Activated CD4-positive, alpha-beta T cell treated with anti-CD3 and anti-CD28 coated beads, Interleukin-2, amount 10 ng/mL, durations not matched to agents 24 days and 14 days (primary cell): ENCODE measurements at regions not wholly inside any gene's neighbourhood (a gene's known extent, or its start where the extent isn't known, plus 50 kb on each side); places are given as distances from the start of the nearest gene placed in this dataset.

Experiments
- DNase-seq: peaks from one replicate; pipeline ENCODE4 v3.0.0; 2022
- H3K27ac Mint-ChIP-seq: one replicate; pipeline ENCODE4 v1.8.0; 2022; ENCODE audit warnings: mild to moderate bottlenecking, mixed read lengths
- H3K27me3 Mint-ChIP-seq: one replicate; pipeline ENCODE4 v1.8.0; 2022; ENCODE audit warnings: mixed read lengths
- H3K36me3 Mint-ChIP-seq: one replicate; pipeline ENCODE4 v1.8.0; 2022; ENCODE audit warnings: low read depth, mild to moderate bottlenecking, mixed read lengths
- H3K4me1 Mint-ChIP-seq: one replicate; pipeline ENCODE4 v1.8.0; 2021; ENCODE audit warnings: mixed read lengths
- H3K4me3 Mint-ChIP-seq: one replicate; pipeline ENCODE4 v1.8.0; 2022; ENCODE audit warnings: mild to moderate bottlenecking, moderate library complexity, mixed read lengths
- H3K9me3 Mint-ChIP-seq: one replicate; pipeline ENCODE4 v1.8.0; 2021; ENCODE audit warnings: mixed read lengths
- intact Hi-C: fragments of 100-400 bp; cut with micrococcal nuclease; formaldehyde crosslinking; loops from one replicate; pipeline ENCODE4 v1.15.1; 2023

DNA sequence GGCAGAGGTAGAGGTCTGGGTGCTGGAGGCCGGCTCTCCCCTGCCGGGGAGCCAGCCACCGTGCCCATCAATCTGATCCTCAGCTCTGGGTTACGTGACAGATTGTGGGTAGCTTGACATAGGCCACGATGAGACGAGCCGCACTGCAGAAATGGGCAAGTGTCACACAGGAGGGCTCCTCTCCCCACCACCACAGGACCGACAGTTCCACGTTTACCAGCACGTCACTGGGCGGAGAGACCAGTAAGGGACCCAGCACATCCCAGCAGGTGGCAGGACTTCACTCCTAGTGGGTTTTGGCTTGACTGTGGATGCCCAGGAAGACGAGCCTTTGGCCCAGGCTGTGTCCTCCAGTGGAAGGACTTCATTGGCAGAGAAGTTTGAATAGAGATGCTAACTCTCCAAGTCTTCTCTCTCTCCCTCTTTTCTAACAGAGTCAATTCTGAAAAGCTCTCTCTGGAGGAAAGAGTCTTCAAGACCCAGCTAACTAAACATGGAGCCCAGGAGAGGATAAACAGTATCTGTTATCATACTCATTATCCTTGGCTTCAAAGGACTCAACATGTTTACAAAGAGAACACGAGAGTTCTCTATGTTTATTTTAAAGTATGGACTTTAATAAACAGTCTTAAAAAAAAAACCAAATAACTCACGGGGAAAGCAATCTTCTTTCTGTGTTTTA, 129.3 kb upstream of the JCAD start:
- intact Hi-C loops, result no loop called here
- Mint-ChIP-seq H3K36me3 (no peaks in the 10 kb centered on the region), H3K9me3 (no peaks in the 10 kb centered on the region), H3K4me1 (peaks cover 6% of the 10 kb centered on the region), H3K4me3 (no peak overlapping the region), H3K27ac (no peak overlapping the region), H3K27me3 (peaks cover 9% of the 10 kb centered on the region)
- DNase-seq, result no peak

DNA sequence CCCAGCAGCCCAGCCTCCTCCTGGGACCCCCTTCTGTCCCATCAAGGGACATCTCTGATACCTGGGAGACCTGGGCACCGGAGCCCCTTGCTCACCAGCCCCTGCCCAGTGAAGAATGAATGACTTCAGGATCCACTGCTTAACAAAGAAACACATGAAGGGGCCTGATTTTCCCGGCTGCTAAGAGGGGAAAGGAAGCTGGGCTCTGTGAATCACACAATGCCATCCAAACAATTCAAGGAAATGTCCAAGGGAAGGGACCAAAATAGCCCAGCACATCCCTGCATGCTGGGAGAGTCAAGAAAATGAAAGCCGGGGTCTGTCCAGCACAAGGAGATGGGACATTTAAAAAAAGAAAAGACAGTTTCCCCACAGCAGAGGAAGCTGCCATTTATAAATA, 128.7 kb upstream of the JCAD start:
- no peaks in the 10 kb centered on the region for H3K9me3 Mint-ChIP-seq
- no peak for DNase-seq
- H3K4me1 Mint-ChIP-seq, result peaks cover 3% of the 10 kb centered on the region
- peaks cover 9% of the 10 kb centered on the region for H3K27me3 Mint-ChIP-seq
- H3K36me3 Mint-ChIP-seq, result no peaks in the 10 kb centered on the region
- no peak overlapping the region for H3K27ac Mint-ChIP-seq
- intact Hi-C loops, result no loop called here
- no peak overlapping the region for H3K4me3 Mint-ChIP-seq

DNA sequence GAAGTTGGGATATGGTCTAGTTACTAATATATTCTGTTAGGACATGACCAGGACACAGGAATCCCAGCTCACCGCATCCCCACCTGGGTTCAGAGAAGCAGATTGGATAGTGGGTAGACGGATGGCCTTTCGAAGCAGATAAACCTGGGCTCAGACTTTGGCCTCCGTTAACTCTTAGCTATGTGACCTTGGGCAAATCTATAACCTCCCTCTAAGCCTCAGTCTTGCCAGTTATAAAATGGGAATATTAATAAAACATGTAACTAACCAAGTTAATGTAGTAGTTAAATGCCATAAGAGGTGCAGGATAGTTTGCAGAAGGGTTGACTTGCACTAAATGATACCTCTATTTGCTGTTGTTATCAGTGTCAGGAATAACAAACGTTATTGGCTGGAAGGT, 127.6 kb upstream of the JCAD start:
- H3K36me3 Mint-ChIP-seq, result no peaks in the 10 kb centered on the region
- no peaks in the 10 kb centered on the region for H3K9me3 Mint-ChIP-seq
- no peak overlapping the region for H3K4me3 Mint-ChIP-seq
- no peak overlapping the region for H3K27ac Mint-ChIP-seq
- no peaks in the 10 kb centered on the region for H3K4me1 Mint-ChIP-seq
- H3K27me3 Mint-ChIP-seq, result peaks cover 6% of the 10 kb centered on the region
- no peak for DNase-seq
- intact Hi-C loops, result no loop called here

DNA sequence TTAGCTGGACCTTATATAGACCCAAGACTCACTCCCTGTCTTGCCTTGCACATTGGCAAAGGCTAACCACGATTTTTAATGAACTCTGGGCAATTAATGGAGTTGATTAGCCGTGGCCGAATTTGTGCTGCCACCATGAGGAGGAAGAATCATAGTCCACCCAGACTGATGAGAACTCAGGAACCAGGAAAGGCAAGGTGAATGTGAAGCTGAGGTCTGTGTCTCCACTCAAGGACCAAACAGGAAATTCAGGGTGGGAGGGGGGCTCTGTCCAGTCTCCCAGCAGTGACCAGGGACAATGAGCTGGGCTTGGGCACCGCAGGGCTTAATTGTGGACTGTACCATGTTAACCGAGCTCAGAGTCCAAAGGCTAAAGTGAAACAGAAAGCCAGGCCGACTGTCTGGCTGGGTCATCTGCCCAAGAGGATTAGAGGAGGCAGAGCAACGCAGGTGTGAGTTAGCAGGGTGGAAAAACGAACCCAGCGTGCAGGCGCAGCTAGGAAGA, 127.0 kb upstream of the JCAD start:
- no peaks in the 10 kb centered on the region for H3K36me3 Mint-ChIP-seq
- no peaks in the 10 kb centered on the region for H3K4me1 Mint-ChIP-seq
- no peaks in the 10 kb centered on the region for H3K9me3 Mint-ChIP-seq
- H3K27ac Mint-ChIP-seq, result no peak overlapping the region
- H3K27me3 Mint-ChIP-seq, result peaks cover 6% of the 10 kb centered on the region
- no peak overlapping the region for H3K4me3 Mint-ChIP-seq
- DNase-seq, result no peak
- intact Hi-C loops, result no loop called here

DNA sequence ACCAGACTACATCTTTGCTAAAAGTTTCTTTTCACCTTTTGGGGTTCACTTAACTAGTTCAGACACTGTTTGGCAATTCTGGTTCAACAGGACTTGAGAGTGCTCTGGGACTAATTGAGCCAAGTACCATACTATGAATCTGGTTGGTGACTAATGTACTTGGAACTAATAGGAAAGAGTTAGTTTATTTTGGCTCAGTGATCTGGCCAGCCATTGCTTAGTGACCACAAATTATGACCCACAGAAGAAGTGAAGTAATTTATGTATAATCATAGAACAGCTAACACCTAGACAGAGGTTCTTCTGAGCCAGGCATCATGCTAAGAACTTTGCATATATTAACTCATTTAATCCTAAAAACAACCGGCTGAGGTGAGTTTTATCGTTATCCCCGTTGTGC, 126.5 kb upstream of the JCAD start:
- intact Hi-C loops, result no loop called here
- no peak for DNase-seq

DNA sequence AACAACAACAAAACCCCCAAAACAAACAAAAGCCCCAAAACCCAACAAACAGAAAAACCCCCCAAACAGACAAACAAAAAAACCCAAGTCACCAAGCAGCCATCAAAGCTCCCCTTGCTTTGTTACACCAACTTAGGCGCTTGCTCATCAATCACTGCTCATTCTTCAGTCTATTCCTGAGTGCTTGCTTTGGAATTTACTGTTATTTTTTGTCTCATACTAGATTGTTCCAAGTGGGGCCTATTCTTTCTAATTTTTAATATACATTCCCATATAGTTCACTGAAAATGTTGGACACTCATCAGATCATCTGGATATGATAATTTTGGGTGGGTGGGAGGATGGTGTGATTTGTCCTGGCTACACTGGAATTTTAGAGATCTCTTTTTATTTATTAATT, 126.0 kb upstream of the JCAD start:
- no peaks in the 10 kb centered on the region for H3K36me3 Mint-ChIP-seq
- no peaks in the 10 kb centered on the region for H3K4me1 Mint-ChIP-seq
- H3K27ac Mint-ChIP-seq, result no peak overlapping the region
- H3K27me3 Mint-ChIP-seq, result peaks cover 6% of the 10 kb centered on the region
- no peak for DNase-seq
- H3K4me3 Mint-ChIP-seq, result no peak overlapping the region
- intact Hi-C loops, result no loop called here
- H3K9me3 Mint-ChIP-seq, result no peaks in the 10 kb centered on the region

More for the DNA sequence above, 126.5 kb upstream of the JCAD start:
- Mint-ChIP-seq H3K9me3 (no peaks in the 10 kb centered on the region), H3K36me3 (no peaks in the 10 kb centered on the region), H3K4me3 (no peak overlapping the region), H3K27me3 (peaks cover 6% of the 10 kb centered on the region), H3K4me1 (no peaks in the 10 kb centered on the region), H3K27ac (no peak overlapping the region)

DNA sequence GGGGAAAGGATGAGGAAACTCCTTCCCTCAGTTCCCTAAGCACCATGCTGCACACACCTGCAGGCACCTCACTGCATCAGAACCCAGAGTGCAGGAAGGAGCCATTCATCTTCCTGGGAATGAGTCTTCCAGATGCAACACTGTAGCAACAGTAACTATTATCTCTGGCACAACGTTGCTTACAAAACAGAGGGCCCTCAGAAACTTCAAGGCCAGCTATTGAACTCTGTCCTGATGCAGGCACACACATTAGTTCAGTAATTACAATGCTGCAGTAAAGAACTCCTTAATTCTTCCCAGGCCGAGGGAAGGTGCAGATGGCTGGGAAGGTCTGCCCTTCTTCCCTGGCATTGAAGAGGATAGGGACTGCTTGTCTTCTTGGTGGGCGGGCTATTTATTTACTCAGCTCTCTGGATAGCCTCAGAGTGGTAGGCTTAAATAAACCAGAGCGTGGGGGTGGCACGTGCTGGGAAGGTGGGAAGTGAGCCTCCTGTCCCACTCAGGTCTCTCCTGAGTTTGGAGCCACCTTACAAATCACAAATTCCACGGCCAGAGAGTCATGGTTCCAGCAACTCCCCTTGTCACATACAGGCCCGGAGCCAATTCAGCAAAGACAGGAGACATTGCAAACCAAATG, 125.1 kb upstream of the JCAD start:
- no peak overlapping the region for H3K4me3 Mint-ChIP-seq

DNA sequence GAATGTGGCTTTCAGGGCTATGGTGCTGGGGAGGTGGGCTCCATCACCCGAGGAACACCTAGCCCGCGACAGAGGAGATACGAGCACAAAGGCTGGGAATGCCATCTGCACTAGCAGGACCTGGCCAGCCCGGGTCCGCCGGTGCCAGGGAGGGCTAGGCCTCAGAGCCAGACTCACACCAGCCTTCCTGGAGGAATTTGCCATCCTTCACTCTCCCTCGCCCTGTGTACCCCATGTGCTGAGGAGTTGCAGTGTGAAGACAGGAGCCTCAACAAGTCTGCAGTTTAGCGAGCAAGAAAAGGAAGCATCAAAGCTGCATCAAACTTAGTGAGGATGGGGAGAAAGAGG, 123.6 kb upstream of the JCAD start:
- no peak overlapping the region for H3K27ac Mint-ChIP-seq
- no peak overlapping the region for H3K4me3 Mint-ChIP-seq

More for the DNA sequence above, 125.1 kb upstream of the JCAD start:
- no peaks in the 10 kb centered on the region for H3K9me3 Mint-ChIP-seq
- H3K27me3 Mint-ChIP-seq, result peaks cover 10% of the 10 kb centered on the region
- no peak overlapping the region for H3K27ac Mint-ChIP-seq
- no peak for DNase-seq
- H3K36me3 Mint-ChIP-seq, result no peaks in the 10 kb centered on the region
- intact Hi-C loops, result no loop called here
- no peaks in the 10 kb centered on the region for H3K4me1 Mint-ChIP-seq

DNA sequence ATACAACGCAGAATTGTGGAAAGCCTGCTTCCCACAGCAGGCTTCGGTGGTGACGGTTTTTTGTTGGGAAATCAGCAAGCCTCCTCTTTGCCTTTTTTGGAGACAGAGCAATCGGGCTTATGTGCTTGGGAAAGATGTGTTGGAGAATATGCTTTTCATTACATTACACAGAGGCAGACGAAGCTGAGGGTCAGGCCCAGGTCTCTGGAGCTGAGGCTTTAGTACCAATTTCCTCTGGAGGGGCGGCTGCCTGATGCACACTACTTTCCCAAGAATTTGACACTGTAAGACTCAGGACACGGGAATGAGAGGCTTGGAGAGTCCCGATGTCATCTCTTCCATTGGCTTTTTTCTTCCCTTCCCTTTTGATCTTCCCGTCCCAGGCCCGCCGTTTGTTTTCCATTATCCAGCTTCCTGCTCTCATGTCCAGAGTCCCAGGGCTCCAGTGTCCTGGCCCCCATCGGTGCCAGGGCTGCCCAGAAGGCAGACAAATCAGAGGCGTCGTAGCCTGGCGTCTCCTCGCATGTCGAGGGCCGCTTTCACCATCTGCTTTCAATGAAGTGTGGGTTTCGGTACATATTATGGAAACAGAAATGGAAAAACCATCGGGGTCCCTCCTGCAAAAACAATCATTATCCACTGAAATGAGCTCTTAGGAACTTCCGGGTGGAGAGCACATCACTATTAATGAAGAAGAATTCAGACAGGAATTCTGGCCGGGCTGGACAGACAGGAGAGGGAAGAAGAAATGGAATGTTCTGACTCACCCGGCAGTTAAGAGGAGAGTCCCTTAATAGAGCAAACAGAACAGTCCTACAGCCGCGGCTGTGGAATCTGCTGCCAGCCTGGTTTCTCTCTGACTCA, 123.0 kb upstream of the JCAD start:
- Mint-ChIP-seq H3K36me3 (no peaks in the 10 kb centered on the region), H3K4me3 (no peak overlapping the region), H3K9me3 (no peaks in the 10 kb centered on the region), H3K27ac (no peak overlapping the region), H3K27me3 (peaks cover 14% of the 10 kb centered on the region), H3K4me1 (no peaks in the 10 kb centered on the region)
- no peak for DNase-seq
- intact Hi-C loops, result no loop called here

More for the DNA sequence above, 123.6 kb upstream of the JCAD start:
- H3K36me3 Mint-ChIP-seq, result no peaks in the 10 kb centered on the region
- DNase-seq, result no peak
- peaks cover 14% of the 10 kb centered on the region for H3K27me3 Mint-ChIP-seq
- no peaks in the 10 kb centered on the region for H3K4me1 Mint-ChIP-seq
- H3K9me3 Mint-ChIP-seq, result no peaks in the 10 kb centered on the region
- intact Hi-C loops, result no loop called here

DNA sequence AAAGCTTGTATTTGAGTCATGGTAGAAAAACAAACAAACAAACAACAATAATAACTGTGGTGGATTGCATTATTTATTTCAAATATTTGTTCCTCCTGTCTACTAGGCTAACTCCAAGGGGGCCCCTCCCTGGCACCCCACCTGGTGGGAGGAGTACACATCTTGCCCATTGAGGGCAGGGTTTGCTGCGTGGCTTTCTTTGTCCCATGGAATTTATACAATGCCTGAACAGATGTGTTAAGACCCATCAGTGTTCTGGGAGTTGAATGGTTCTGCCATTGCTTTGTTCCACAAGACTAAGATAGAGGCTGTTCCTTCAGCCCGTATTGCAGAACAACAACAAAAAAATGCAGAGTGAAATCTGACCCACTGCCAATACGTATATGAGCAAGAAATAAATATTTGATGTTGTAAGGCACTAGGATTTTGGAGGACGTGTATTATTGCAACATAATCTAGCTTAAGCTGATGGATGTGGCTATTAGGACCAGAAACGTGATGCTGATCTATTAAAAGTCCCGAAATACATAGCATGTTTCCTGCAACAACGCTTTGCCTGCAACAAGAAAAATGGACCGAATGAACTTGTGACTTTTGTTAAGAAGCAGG, 119.1 kb upstream of the JCAD start:
- no peaks in the 10 kb centered on the region for H3K36me3 Mint-ChIP-seq
- H3K9me3 Mint-ChIP-seq, result no peaks in the 10 kb centered on the region
- no peak overlapping the region for H3K4me3 Mint-ChIP-seq
- intact Hi-C loops, result no loop called here
- H3K27ac Mint-ChIP-seq, result no peak overlapping the region
- no peaks in the 10 kb centered on the region for H3K4me1 Mint-ChIP-seq
- DNase-seq, result no peak
- peaks cover 25% of the 10 kb centered on the region for H3K27me3 Mint-ChIP-seq

DNA sequence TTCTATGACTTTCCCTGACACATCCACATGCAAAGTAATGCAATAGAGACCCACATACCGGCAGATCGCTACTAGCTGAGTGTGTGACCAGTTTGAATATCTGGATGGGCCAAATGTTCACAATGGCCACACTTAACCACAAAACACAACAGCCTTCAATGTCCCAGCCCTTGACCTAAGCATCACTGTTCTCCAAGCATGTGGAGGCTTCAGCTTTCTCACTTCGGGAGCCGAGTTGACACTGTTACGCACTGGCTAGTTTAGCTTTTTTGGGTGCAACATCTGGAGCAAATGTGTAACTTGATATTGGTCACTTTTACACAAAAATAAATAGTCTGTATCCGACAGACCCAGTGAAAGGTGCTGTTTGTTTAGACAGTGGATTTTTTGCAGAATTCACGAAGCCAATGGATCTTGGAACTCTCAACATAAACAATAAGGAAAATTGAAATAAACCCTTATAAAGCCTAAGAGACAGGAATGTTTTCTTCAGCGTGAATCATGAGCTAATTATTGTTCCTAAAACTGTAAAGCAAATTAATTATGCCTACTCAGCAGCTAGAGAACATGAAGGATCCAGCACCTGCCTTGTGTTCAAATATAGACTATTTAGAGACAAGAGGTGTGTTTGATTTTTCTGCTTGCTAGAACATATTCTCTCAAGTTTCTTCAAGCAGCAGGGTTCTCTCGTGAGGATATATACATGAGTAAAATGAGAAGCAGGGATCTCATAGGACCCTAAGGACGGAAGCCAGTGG, 117.6 kb upstream of the JCAD start:
- Mint-ChIP-seq H3K9me3 (no peaks in the 10 kb centered on the region), H3K4me1 (no peaks in the 10 kb centered on the region), H3K4me3 (no peak overlapping the region), H3K27ac (no peak overlapping the region), H3K36me3 (no peaks in the 10 kb centered on the region), H3K27me3 (peaks cover 30% of the 10 kb centered on the region)
- DNase-seq, result no peak
- intact Hi-C loops, result no loop called here

DNA sequence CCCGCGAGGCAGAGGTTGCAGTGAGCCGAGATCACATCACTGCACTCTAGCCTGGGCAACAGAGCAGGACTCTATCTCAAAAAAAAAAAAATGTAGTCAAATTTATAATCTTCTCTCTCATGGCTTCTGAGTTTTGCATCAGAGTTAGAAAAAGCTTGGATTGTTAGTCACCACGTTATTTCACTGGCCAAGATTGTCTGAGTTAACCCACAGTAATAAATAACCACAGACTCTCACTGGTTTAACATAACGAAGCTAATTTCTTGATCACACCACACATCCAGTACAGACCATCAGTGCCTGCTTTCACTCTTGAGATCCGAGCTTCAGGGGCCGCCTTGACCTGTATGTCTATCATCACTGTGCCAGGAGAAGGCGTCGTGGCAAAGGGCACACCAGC, 116.8 kb upstream of the JCAD start:
- intact Hi-C loops, result no loop called here
- Mint-ChIP-seq H3K36me3 (no peaks in the 10 kb centered on the region), H3K27me3 (peaks cover 31% of the 10 kb centered on the region), H3K4me1 (peaks cover under 1% of the 10 kb centered on the region), H3K9me3 (no peaks in the 10 kb centered on the region), H3K27ac (no peak overlapping the region), H3K4me3 (no peak overlapping the region)
- no peak for DNase-seq

DNA sequence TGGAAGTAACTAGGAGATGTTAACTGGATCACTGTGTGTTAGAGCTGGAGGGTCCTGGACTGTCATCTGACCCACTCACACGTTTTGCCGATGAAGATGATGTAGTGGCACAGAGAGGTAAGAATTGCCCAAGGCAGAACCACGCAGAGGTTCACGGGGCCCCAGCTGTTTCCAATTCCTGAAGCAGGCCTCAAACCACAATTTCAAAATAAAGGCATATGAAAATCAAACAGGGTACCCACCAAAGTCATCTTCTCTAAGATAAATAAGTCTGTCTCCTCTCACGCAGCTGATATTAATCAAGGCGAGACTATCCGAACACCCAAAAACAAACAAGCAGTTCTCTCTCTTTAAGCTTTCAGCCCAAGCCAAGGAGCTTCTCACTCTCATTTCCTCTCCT, 113.3 kb upstream of the JCAD start:
- Mint-ChIP-seq H3K4me1 (peaks cover 2% of the 10 kb centered on the region), H3K36me3 (no peaks in the 10 kb centered on the region), H3K27me3 (peaks cover 27% of the 10 kb centered on the region), H3K4me3 (no peak overlapping the region), H3K27ac (no peak overlapping the region), H3K9me3 (no peaks in the 10 kb centered on the region)
- DNase-seq, result no peak
- intact Hi-C loops, result no loop called here
